HG03095 (cell line): ENCODE measurements at regions not wholly inside any gene's neighbourhood (a gene's known extent, or its start where the extent isn't known, plus 50 kb on each side); places are given as distances from the start of the nearest gene placed in this dataset.
A peak's percentile ranks its signal among the peaks of the same experiment; 100 is the strongest.

Experiments
- ATAC-seq: cut with Tn5 transposase; IDR thresholded peaks from one replicate; pipeline ENCODE4 v1.9.1; 2021; ENCODE audit warnings: moderate library complexity; ENCODE audit not compliant: unreplicated experiment

- ATAC-seq, result no peak
These were observed 182.3 kb upstream of the BCL6 start for GRCh38 chr3:187927565-187927964.

DNA sequence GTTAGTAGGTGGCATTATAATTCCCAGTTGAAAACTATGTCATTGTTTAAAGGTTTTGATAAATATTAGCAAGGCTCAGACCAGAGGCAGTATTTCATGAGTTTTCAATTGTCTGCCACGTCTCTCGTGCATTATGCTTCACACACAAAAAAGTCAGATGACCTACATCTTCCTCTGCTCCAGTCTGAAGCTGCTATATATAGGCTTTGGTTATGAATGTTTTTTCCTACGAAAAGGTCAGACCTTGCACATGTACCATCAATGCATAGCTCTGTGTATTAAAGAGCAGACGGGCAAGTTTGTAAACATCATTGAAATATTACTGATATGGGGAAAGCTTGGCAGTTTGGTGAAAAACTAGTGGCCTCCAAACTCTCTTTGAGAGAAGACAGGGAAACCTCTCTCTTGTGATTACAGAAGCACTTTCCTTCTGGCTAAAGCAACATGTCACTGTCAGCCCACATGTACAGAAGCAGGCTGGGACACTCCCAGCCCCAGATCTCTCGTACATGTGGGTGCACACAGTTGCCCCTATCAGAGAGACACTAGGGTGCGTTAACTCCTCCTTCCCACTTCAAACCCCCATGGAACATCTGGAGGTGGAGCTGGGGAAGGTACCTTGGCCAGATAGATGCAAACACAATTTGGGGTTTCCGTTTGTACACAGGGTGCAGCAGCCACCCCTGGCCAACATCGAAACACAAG, 184.0 kb upstream of the BCL6 start:
- no peak for ATAC-seq

GRCh38 chr3:187930021-187930420, 184.8 kb upstream of the BCL6 start:
- ATAC-seq, result no peak

GRCh38 chr3:187931101-187931500, 185.8 kb upstream of the BCL6 start:
- no peak for ATAC-seq

GRCh38 chr3:187931770-187932278, 186.6 kb upstream of the BCL6 start:
- ATAC-seq, result no peak

GRCh38 chr3:187932530-187932929, 187.3 kb upstream of the BCL6 start:
- ATAC-seq, result no peak

DNA sequence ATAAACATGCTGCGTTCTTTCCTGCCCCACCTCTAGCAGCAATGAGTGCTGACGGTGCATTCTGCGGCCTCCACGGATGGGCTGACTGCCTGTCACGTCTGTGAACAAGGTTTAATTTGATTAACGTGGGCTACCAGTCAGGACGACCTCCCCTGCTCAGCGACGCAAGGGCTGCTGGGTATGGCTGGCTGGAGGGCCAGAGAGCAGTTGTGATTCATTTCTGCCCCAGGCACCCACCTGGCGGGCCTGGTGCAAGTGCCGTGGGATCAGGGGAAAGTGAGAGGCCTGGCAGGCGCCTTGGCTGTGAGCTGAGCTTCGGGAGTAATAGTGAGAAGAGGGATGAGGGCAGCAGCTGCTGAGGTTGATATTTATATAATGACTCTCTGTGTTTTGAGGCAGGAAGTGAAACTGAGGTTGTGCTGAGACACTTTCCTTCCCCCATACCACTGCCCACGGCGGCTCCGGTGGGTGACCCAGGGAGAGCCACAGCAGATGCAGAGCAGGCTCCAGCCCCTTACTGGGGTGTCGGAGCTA, 190.4 kb upstream of the BCL6 start:
- ATAC-seq, result peak; percentile 98

DNA sequence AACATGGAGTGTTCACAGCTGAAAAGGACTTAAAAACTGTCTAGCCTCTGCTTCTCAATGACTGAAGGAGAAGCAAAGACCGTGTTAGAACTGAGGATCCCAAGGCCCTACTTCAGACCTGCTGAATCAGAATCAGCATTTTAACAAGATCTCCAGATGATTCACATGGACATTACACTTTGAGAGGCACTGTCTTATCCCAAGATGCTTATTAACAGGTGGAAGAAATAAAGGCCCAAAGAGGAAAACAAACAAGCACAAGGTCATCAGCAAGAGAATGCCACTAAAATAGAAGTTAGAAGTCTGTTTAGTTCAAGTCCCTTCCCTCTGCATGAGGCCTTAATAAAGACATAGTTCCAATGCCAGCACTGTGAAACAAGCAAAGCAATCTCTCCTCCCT, 191.4 kb upstream of the BCL6 start:
- no peak for ATAC-seq

GRCh38 chr3:187939891-187940290, 194.6 kb upstream of the BCL6 start:
- ATAC-seq, result no peak

DNA sequence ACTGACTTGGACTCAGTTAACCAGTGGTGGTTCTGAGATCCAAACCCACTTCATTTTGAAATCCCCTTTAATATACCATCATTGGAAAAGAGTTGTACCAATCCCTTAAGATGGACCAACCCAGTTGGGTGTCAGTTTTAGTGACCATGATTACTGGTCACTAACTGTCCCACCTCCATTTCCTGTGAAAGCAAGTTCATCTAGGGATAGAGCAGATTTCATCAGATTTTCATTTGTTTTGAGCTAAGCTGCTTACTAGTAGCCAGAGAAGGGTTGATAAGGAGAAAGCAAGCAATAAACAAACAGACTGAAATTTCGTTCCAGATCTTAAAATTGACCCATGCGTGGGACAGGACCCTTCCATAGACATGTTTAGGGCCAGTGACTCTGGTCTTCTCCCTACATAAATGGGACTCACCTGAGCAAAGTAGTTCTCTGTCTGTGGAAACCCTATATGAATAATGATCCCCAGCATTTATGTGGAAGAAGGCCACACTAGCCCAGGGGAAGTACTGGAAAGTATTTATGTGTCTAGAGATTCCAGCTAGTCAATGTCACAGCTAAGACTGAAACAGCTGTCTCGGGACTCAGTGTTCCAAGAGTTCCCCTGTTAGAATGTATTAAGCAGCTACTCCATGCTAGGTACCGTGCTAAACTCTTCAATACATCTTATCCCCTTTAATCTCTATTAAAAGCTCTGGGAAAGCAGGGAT, 196.0 kb upstream of the BCL6 start:
- ATAC-seq, result no peak

DNA sequence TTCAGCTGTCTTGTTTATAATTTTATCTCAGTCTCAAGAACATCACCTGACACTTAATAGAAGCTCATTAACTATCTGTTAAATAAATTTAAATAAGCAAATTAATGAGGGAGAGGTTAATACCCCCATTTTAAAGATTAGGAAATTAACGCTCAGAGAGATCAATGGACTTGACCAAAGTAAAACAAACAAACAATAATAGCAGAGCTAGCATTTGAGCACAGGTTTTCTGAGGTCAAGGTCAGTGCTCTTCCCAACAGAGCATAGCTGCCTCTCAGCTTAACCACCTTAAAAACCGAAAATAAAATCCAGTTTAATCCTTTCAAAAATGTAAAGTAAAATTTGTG, 196.6 kb upstream of the BCL6 start:
- ATAC-seq, result no peak

GRCh38 chr3:187942658-187943241, 197.5 kb upstream of the BCL6 start:
- ATAC-seq, result peak; percentile 77

DNA sequence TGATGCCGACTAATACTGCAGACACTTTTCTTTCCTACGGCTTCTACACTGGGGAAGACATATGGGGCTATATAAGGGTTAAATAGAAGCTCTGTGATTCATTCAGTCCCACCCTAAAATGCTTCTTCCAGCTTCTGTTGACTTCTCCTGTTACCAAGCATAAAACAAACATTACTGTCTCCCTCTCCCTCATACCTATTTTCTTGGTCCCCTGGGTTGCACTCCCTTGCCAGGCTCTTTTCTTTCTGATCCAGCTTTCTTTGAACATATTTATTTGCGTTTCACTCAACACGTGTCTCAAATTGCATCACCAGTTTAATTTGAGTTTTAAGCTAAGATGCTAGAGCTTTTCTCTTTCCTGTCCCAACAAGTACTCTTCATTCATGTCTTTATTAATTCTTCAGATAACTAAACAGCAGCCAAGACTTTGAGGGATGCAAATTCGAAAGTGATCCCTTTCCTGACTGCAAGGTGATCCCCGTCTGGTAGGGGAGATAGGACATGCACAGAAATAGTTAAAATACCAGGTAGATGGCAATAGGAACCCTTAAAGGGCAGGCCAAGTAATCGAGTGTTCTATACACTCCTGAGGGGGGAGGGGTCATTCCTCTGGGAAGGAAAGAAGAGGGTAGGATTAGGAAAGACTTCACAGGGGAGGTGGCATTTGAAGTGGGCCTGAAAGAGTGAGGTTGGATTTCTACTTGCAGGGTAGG, 198.6 kb upstream of the BCL6 start:
- no peak for ATAC-seq

- no peak for ATAC-seq
These were observed 199.3 kb upstream of the BCL6 start for GRCh38 chr3:187944390-187945179.

- no peak for ATAC-seq
These were observed 200.1 kb upstream of the BCL6 start for GRCh38 chr3:187945374-187945773.

DNA sequence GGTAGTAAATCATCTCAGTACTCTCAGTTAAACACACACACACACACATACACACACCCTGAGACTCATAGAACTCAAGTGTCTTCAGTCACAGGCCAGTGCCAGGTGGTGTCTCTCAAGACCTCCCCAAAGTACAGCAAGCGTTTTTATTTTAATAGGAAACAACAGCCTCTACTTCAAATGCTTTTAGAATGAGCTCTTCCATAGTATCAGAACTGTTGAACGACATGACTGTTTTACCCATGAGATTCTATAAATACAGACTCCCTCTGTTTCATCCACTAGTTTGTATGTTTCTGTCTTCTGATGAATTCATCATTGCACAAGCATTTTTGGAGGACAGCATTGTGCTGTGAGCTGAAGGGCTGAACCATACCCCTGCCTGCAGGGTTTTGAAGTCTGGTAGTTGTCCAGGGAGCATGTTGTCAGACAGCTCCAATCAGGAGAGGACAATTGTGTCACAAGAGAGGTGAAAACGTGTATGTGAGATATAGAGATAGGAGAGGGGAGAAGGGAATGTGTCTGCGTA, 201.0 kb upstream of the BCL6 start:
- ATAC-seq, result no peak

GRCh38 chr3:187946981-187947380, 201.7 kb upstream of the BCL6 start:
- ATAC-seq, result no peak

GRCh38 chr3:187947927-187948682, 202.8 kb upstream of the BCL6 start:
- no peak for ATAC-seq

DNA sequence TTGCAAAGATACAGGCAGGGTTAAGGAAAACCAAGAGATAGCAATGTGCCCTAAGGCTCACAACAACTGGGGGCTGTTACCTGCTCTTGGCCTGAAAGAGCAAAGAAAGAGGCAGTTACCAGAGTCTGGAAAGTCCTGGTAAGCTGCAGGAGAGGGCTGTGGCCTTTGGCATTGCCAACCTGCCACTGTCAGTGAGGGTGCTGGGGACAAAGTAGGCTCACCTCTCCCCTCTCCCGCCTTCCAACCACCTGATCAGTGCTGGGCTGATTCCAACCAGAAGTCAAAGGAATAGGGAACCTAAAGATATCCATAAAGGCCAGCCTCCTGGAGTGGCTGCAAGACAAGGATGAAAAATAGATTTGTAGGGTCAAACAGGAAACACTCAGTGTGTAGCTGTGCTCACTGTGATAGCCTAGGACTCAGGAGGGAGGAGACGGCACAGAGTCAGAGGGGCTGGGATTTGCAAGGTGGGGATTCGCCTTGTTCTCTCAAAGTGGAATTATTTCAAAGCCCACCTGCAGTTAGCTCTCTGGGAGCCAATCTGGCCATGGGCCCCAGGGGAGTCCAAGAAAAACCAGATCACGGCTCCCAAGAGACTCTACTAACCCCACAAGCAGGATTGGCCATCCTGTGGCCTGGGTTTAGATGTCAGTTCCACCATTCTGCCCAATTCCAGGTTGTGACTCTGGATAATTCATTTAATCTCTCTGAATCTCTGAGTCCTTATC, 204.0 kb upstream of the BCL6 start:
- no peak for ATAC-seq
